OCI-LY1 (cell line): ENCODE measurements at regions not wholly inside any gene's neighbourhood (a gene's known extent, or its start where the extent isn't known, plus 50 kb on each side); places are given as distances from the start of the nearest gene placed in this dataset.

Experiments
- H2AFZ ChIP-seq: fragments of 200-600 bp; sonication (generic), shearing (Covaris generic); 2 replicates; pipeline ENCODE4 v1.6.0; 2014; ENCODE audit warnings: antibody characterized with exemption, mild to moderate bottlenecking, low read length
- H3F3A ChIP-seq: fragments of 200-600 bp; sonication (generic), shearing (Covaris generic); 2 replicates; pipeline ENCODE4 v1.6.0; 2014; ENCODE audit warnings: mild to moderate bottlenecking, antibody characterized with exemption, low read length, moderate library complexity; ENCODE audit not compliant: insufficient read depth
- H3K27ac ChIP-seq: fragments of 200-600 bp; sonication (generic); 2 replicates; pipeline ENCODE4 v1.5.1; 2014; ENCODE audit warnings: low read length, mixed run types, mild to moderate bottlenecking, low read depth; ENCODE audit not compliant: poor library complexity, severe bottlenecking
- H3K27me3 ChIP-seq: fragments of 200-600 bp; sonication (generic); 2 replicates; pipeline ENCODE4 v1.6.0; 2014; ENCODE audit warnings: antibody characterized with exemption, mild to moderate bottlenecking, low read length, moderate library complexity; ENCODE audit not compliant: insufficient read depth
- H3K36me3 ChIP-seq: fragments of 200-600 bp; sonication (generic); 2 replicates; pipeline ENCODE4 v1.6.1; 2014; ENCODE audit warnings: mild to moderate bottlenecking, antibody characterized with exemption, low read length, moderate library complexity, mixed read lengths; ENCODE audit not compliant: insufficient read depth
- H3K4me1 ChIP-seq: fragments of 200-600 bp; sonication (generic); 2 replicates; pipeline ENCODE4 v1.5.1; 2014; ENCODE audit warnings: mild to moderate bottlenecking, low read length, moderate library complexity; ENCODE audit not compliant: insufficient read depth, severe bottlenecking
- H3K4me2 ChIP-seq: fragments of 200-600 bp; sonication (generic), shearing (Covaris generic); 2 replicates; pipeline ENCODE4 v1.6.1; 2014; ENCODE audit warnings: low read length
- H3K4me3 ChIP-seq: fragments of 200-600 bp; sonication (generic); 2 replicates; pipeline ENCODE4 v1.5.1; 2014; ENCODE audit warnings: low read length, low read depth, mild to moderate bottlenecking, mixed read lengths; ENCODE audit not compliant: poor library complexity, severe bottlenecking
- H3K79me2 ChIP-seq: fragments of 200-600 bp; shearing (Covaris generic); 2 replicates; pipeline ENCODE4 v1.6.1; 2016; ENCODE audit warnings: mixed run types, low read length, mixed read lengths; ENCODE audit not compliant: insufficient read depth
- H3K9ac ChIP-seq: fragments of 200-600 bp; sonication (generic), shearing (Covaris generic); 2 replicates; pipeline ENCODE4 v1.6.1; 2014; ENCODE audit warnings: mild to moderate bottlenecking, low read length, mixed read lengths
- H3K9me2 ChIP-seq: fragments of 200-600 bp; sonication (generic), shearing (Covaris generic); 2 replicates; pipeline ENCODE4 v1.6.1; 2014; ENCODE audit warnings: low read depth, mild to moderate bottlenecking, low read length, mixed read lengths
- H3K9me3 ChIP-seq: fragments of 200-600 bp; shearing (Covaris generic); 2 replicates; pipeline ENCODE4 v1.6.1; 2014; ENCODE audit warnings: low read length, mixed read lengths
- H4K20me1 ChIP-seq: fragments of 200-600 bp; sonication (generic), shearing (Covaris generic); 2 replicates; pipeline ENCODE4 v1.6.0; 2016; ENCODE audit warnings: mild to moderate bottlenecking, low read length; ENCODE audit not compliant: insufficient read depth
- EZH2 ChIP-seq: fragments of 200-600 bp; sonication (generic), shearing (Covaris generic); IDR thresholded peaks from 2 replicates; pipeline ENCODE4 v1.8.0; 2017; ENCODE audit warnings: borderline replicate concordance, mixed run types, mild to moderate bottlenecking, antibody characterized with exemption, low read length, moderate library complexity, mixed read lengths
- TF ChIP-seq, protein P1 (sequence below): fragments of 200-600 bp; sonication (generic), shearing (Covaris generic); IDR thresholded peaks from 2 replicates; pipeline ENCODE4 v1.5.1; 2017; ENCODE audit warnings: mild to moderate bottlenecking, antibody characterized with exemption, low read length, moderate library complexity, mixed read lengths

DNA sequence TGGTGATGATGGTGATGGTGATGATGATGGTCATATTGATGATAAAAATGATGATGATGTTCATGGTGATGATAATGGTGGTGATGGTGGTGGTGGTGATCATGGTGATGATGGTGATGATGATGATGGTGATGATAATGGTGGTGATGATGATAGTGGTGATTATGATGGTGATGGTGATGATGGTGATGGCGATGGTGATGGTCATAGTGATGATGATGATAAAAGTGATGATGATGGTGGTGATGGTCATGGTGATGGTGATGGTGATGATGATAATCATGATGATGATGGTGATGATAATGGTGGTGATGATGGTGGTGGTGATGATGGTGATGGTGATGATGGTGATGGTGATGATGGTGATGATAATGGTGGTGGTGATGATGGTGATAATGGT, 478.7 kb downstream of the TYW1 start:
- H3K79me2 ChIP-seq = no peaks in the 10 kb centered on the region

GRCh38 chr7:67478066-67478465, 481.4 kb downstream of the TYW1 start:
- no peaks in the 10 kb centered on the region for H3K9me3 ChIP-seq
- H3K79me2 ChIP-seq = no peaks in the 10 kb centered on the region
- H4K20me1 ChIP-seq = no peaks in the 10 kb centered on the region
- no peaks in the 10 kb centered on the region for H3K36me3 ChIP-seq
- no peaks in the 10 kb centered on the region for H3K27me3 ChIP-seq
- H3K27ac ChIP-seq = no peak overlapping the region
- H2AFZ ChIP-seq = no peak overlapping the region
- H3K9me2 ChIP-seq = no peaks in the 10 kb centered on the region
- H3K4me2 ChIP-seq = no peak overlapping the region
- H3K9ac ChIP-seq = no peak overlapping the region
- TF ChIP-seq EZH2 = no peak
- TF ChIP-seq, protein P1, sequence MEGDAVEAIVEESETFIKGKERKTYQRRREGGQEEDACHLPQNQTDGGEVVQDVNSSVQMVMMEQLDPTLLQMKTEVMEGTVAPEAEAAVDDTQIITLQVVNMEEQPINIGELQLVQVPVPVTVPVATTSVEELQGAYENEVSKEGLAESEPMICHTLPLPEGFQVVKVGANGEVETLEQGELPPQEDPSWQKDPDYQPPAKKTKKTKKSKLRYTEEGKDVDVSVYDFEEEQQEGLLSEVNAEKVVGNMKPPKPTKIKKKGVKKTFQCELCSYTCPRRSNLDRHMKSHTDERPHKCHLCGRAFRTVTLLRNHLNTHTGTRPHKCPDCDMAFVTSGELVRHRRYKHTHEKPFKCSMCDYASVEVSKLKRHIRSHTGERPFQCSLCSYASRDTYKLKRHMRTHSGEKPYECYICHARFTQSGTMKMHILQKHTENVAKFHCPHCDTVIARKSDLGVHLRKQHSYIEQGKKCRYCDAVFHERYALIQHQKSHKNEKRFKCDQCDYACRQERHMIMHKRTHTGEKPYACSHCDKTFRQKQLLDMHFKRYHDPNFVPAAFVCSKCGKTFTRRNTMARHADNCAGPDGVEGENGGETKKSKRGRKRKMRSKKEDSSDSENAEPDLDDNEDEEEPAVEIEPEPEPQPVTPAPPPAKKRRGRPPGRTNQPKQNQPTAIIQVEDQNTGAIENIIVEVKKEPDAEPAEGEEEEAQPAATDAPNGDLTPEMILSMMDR = no peak
- H3K4me3 ChIP-seq = no peak overlapping the region
- H3K4me1 ChIP-seq = no peaks in the 10 kb centered on the region
- no peaks in the 10 kb centered on the region for H3F3A ChIP-seq

More for the DNA sequence above, 478.7 kb downstream of the TYW1 start:
- Histone ChIP-seq H4K20me1 (no peaks in the 10 kb centered on the region), H3K4me3 (no peak overlapping the region), H3K27me3 (no peaks in the 10 kb centered on the region), H3K9me3 (no peaks in the 10 kb centered on the region), H3F3A (no peaks in the 10 kb centered on the region), H3K4me2 (no peak overlapping the region), H3K27ac (no peak overlapping the region), H3K9ac (no peak overlapping the region), H3K4me1 (no peaks in the 10 kb centered on the region), H3K9me2 (no peaks in the 10 kb centered on the region), H2AFZ (no peak overlapping the region), H3K36me3 (no peaks in the 10 kb centered on the region)
- no peak for TF ChIP-seq EZH2
- TF ChIP-seq, protein P1 = no peak

DNA sequence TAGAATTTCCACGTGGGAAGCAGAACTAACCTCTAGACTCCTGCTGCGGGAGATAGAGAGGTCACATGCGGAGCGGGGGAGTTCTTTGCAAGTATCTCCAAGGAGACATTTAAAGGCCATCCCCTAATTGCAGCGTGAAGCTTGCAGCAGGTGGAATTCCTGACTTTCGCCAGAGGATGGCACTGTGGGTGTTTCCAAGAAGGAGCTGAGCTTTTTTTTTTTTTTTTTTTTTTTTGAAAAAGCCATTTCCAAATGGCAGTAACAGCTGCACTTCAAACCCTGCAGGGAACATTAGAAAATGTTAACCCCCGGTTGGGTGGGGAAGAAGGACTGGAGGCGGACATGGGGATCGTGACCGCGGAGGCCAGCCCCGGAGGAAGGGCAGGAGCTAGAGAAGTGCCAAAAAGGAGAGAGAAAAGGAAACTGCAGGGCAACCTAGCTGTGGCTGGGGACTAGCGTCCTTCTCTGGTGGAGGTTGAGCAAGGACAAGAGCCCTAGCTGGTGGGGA, 487.7 kb downstream of the TYW1 start:
- H3K27ac ChIP-seq = no peak overlapping the region
- no peaks in the 10 kb centered on the region for H3K9me3 ChIP-seq
- no peak for TF ChIP-seq EZH2
- TF ChIP-seq, protein P1 = peak; percentile 71
- no peaks in the 10 kb centered on the region for H3K36me3 ChIP-seq
- H3K4me1 ChIP-seq = no peaks in the 10 kb centered on the region
- no peak overlapping the region for H2AFZ ChIP-seq
- H3K4me3 ChIP-seq = no peak overlapping the region
- no peaks in the 10 kb centered on the region for H4K20me1 ChIP-seq
- H3K9ac ChIP-seq = no peak overlapping the region
- H3F3A ChIP-seq = no peaks in the 10 kb centered on the region
- no peak overlapping the region for H3K4me2 ChIP-seq
- H3K27me3 ChIP-seq = no peaks in the 10 kb centered on the region
- no peaks in the 10 kb centered on the region for H3K79me2 ChIP-seq
- H3K9me2 ChIP-seq = no peaks in the 10 kb centered on the region
